HG03520 (cell line): ENCODE measurements at regions not wholly inside any gene's neighbourhood (a gene's known extent, or its start where the extent isn't known, plus 50 kb on each side); places are given as distances from the start of the nearest gene placed in this dataset.
"Not testable (repeated sequence)": the region's sequence is repeated elsewhere in the genome, so short reads cannot be mapped to it uniquely, and the experiment has no call there.

ENCODE experiments used
- ATAC-seq: cut with Tn5 transposase; IDR thresholded peaks from one replicate; pipeline ENCODE4 v1.9.1; 2021; ENCODE audit warnings: mild to moderate bottlenecking, moderate library complexity; ENCODE audit not compliant: unreplicated experiment

DNA sequence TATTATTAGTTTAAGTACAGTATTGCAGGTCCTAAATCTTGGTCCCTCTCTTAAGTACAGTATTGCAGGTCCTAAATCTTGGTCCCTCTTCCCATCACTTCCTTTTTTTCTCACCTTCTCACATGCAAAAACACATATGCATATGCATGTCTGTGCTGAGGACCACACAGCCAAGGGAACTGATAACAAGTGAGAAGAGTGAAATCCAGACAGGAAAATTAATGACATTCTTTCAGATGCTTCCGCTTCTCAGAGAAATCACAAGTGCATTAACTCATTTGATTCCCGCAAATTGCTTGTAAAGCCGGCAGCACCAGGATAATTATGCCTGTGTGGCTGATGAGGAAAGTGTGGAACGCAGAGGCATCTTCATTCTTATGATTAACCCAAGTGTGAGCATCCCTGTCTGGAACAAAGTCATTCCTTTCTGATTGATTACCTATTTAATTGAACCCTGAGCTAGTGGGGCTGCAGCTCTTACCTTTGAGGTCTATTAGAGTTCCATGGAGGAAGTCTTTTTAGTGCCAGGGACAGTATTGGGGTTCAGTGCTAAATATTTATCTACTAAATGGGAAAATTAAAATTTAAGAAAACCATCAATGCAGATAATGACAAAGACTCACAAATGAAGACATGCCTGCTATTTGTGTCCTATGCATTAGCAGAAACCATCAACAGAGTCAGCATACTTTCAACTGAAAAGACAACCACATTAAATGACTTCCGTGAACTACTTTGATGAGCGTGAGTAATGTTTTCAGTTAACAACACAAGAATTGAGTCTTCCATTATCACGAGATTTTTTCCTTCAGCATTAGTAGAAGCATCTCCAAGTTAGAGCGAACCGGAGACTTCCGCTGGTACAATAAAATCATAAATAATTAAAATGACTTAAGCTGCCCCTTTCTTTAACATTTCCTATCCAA is 220.4 kb upstream of the SLC35G4 start:
- ATAC-seq: no peak

- no peak for ATAC-seq
These were observed 221.5 kb upstream of the SLC35G4 start for GRCh38 chr18:11387880-11388279.

DNA sequence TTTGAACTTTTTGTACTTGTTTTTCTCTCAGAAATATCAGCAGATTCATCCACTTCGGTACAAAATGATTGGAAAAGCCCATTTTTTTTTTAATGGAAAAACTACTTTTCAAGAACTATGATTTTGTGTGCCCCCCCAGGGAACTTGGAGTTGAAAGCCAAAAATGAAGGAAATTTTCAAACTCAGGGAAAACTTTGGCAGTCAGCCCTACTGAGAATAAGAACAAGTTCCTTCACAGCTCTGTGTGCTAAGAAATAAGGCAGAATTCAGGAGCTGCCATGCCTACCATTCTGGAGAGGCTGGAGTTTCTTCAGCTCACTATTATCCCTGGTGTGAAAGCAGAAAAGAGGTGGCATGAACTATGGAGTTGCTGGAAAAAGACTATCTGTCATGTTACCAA is 226.0 kb upstream of the SLC35G4 start:
- ATAC-seq: no peak

- ATAC-seq: no peak
These were observed 228.4 kb upstream of the SLC35G4 start for GRCh38 chr18:11380968-11381367.

DNA sequence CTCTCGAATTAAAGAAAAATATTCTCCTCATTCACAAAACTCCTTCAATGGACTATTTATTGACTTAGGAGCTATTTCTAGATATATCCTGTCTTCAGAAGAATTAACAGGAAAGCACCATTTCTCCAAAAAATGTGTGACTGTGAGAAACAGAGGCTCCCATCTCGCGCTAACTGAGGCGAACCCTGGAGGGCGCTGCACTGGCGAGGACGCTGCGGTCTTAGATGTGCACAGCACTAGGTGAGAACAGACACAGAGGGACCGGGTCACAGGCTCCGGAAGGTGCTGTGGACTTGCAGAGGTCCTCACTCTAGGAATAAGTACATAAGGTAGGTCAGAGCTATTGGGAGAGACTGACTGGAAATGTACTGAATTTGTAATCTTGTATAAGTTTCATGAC is 229.7 kb upstream of the SLC35G4 start:
- ATAC-seq: no peak

DNA sequence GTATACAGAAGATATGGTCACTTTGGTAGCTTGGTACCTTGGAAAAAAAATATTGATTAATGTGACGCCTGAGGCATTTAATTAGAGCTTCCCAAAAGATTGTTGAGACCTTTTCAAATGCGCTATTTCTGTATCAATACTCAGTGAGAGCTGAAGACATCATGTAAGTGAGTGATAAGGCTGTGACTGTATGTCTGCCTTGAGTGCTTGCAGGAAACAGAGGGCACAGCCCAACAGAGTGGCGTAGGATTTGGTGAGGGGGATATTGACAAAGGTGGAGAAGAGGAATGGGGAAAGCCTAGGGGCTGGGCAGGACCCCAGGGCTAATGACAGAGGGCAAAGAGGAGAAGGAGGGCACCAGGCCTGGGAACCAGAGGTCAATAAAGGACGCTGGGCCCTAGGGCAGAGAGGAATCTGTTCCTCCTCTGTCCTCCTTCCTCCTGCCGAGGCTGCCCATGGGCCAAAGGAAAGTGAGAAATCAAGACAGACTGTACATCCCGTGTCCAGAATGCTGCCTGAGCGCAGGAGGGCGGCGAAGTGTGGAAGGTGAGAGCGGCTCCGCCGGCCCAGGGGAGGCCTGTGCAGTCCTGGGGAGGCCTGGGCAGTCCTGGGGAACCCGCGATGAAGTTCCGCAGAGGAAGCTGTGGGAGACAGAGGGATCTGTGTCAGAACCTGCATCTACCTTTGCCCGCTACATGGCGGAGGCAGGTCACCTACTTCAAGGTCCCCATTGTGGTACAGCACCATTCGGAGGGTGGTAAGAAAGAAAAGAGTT is 228.6 kb upstream of the PIEZO2 start:
- ATAC-seq: no peak

- ATAC-seq: no peak
These were observed 222.8 kb upstream of the PIEZO2 start for GRCh38 chr18:11372163-11372562.

- no peak for ATAC-seq
These were observed 220.2 kb upstream of the PIEZO2 start for GRCh38 chr18:11369556-11369955.

- ATAC-seq: no peak
These were observed 218.7 kb upstream of the PIEZO2 start for GRCh38 chr18:11368020-11368419.

DNA sequence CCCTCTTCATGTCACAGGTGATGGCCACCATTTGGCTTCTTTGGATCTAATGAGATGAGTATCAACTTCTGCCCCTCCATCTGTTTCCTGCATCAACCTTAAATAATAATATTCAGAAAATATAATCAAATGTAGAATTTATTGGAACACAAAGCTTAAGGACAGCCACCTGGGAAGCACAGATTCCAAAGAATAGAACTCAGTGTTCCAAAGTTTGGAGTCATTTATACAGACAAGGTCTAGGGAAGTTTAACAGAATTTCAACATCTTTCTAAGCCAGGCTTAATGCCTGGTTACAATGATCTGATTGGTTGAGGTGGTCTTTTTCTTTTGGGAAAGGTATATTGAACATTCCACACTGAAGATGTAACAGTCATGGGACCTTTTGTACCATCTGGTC is 218.0 kb upstream of the PIEZO2 start:
- no peak for ATAC-seq

DNA sequence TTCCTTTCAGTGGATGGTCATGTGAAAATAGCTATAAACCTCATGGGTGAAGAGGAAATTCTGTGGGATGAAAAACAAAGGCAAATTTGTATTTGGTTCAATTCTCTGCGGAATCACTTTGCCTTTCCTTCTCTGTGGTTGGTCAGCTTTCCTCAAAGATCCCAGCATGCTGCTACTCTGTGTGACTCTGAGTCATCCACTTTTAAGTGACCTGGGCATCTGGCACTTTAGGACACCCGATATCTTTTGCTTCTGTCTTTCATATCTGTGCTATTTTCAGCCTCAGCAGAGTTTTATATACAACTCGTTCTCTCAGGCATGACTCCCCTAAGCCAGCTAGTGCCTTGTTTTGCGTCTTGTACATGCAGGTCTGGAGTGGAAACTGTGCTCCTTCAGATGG is 217.0 kb upstream of the PIEZO2 start:
- no peak for ATAC-seq

DNA sequence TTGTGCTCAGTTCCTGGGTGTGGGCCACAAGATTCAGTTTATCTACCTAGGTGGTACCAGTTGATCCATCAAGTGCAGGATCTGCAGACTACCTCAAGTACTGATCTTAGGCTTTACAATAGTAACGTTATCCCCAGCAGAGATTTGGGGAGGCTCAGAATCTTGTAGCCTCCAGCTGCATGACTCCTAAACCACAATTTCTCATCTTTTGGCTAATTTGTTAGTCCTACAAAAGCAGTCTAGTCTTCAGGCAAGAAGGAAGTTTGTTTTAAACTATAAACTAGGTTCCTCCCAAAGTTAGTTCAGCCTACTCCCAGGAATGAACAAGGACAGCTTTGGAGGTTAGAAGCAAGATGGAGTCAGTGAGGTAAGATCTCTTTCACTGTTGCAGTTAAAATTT is 213.5 kb upstream of the PIEZO2 start:
- no peak for ATAC-seq

DNA sequence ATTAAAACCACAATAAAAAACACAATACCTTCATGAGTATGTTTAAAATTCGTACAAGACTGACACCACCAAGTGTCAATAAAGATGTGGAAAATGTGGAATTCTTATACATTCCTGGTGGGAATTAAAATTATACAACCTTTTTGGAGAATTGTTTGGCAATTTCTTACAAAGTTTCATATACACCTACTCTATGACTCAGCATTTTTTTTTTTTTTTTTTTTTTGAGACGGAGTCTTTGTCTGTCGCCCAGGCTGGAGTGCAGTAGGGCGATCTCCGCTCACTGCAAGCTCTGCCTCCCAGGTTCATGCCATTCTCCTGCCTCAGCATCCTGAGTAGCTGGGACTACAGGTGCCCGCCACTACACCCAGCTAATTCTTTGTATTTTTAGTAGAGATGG is 212.5 kb upstream of the PIEZO2 start:
- ATAC-seq: not testable (repeated sequence)

- no peak for ATAC-seq
These were observed 208.3 kb upstream of the PIEZO2 start for GRCh38 chr18:11357678-11358077.

- not testable (repeated sequence) for ATAC-seq
These were observed 195.2 kb upstream of the PIEZO2 start for GRCh38 chr18:11344576-11344975.

GRCh38 chr18:11343096-11343495 is 193.7 kb upstream of the PIEZO2 start:
- no peak for ATAC-seq

- not testable (repeated sequence) for ATAC-seq
These were observed 192.7 kb upstream of the PIEZO2 start for GRCh38 chr18:11342115-11342514.

- ATAC-seq: no peak
These were observed 189.9 kb upstream of the PIEZO2 start for GRCh38 chr18:11339188-11339775.

DNA sequence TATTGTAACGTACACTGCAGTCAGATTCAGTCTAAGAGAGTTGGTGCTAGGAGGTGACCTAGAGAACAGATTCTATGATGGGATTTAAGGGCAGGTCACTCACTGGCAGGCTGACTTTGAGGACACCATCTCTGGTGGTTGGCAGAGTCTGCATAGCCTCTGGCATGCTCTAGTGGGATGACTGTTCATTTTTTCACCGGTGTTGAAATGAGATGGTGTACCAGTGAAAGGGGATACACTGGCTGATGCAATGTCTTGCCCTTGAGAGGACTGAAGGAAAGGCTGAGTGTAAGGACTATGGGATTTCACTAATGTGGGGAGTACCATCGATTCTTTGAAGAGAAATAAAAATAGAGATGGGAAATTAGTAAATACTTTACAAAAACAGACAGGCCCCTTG is 186.9 kb upstream of the PIEZO2 start:
- no peak for ATAC-seq

DNA sequence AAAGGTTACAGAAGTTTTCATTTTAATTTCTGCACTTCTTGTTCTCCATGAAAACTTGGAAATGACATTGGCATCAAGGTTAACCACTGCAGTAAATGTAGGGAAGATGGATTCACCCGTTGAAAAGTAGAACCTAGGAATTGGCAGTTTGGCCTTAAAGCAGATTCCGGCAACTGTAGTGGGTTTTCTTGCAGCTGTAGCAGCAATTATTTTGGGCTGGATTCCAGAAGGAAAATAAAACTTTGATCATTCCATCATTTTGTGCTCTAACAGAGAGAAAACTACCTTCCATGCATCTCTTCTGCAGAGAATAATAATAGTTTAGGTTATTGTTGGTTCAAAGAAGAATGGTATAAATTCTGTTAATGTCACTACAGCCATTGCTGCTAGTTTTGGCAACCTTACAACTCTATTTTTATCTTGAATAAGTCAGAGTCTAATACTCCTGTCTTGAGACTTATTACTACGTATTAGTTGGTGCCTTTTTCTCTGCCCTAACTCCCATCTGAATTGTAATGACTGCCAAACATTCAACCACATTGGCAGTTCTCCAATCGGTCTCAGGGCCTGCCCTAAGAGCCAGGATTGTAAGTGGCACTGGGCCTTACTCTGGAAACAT is 178.1 kb upstream of the PIEZO2 start:
- no peak for ATAC-seq
